Activated T-helper 9 cell treated with anti-CD3 and anti-CD28 coated beads, Interleukin-2, amount 50 U/mL, for 16 hours (primary cell): ENCODE measurements at regions not wholly inside any gene's neighbourhood (a gene's known extent, or its start where the extent isn't known, plus 50 kb on each side); places are given as distances from the start of the nearest gene placed in this dataset.

Experiments
- DNase-seq: peaks from one replicate; pipeline ENCODE4 v3.0.0-alpha.2; 2020; ENCODE audit warnings: low read depth

DNA sequence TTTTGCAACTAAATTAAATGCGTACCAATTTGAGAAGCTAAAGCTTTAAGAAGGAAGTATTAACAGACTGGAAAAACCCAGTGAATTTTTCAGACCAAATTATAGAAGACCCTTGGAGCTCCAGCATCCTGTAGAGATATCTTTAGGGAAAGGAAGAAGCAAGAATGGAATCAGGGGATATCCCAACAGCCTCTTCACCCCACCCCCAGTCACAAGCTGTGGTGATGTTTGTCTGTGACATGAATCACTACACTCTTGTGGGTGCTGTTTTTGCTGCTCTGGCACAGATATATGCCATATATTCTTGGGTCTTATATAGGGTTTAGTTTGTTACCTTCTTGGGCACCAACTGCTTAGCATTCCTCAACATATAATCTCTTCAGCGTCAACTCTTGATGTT is 78.5 kb upstream of the BCL6 start:
- DNase-seq = no peak

- DNase-seq = no peak
These were observed 82.5 kb upstream of the BCL6 start for GRCh38 chr3:187827723-187828122.

DNA sequence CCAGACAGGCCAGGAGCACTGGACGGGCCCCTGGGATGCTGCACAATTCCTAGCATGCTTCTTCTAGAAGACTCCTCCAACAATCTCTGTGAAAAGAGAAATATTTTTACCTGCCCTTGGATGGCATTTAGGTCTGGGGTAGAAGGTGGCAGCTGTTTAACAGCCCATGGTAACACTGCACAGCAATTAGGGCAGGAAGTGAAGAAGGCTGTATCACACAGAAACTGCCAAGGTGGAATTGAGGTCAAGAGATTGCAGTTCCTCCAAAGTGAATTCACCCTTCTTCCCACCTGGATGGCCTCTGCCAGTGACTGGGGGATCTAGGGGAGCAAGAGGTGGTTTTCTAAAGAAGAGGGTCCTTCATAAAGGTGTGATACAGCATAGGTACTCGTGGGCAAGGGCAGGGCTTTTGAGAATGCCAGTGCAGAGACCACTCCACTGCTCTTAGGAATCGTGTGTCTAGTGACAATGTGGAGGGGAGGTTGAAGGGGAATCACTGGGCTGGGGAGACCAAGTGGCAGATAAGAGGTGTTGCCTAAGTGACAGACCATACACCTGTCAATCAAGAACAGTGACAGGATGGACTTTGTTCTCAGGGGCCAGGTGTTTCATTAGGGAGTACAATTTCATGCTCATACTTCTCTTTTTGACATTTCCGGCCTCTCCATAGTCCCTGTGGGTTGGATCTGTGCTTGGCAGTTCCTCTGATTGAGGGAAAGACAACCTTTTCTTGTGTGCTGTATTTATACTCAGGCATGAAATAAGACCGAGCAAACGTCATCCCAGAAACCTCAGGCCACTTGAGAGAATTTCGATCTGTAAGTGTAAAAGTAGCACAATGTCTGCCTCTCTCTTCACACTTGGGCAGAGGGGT is 83.5 kb upstream of the BCL6 start:
- no peak for DNase-seq

DNA sequence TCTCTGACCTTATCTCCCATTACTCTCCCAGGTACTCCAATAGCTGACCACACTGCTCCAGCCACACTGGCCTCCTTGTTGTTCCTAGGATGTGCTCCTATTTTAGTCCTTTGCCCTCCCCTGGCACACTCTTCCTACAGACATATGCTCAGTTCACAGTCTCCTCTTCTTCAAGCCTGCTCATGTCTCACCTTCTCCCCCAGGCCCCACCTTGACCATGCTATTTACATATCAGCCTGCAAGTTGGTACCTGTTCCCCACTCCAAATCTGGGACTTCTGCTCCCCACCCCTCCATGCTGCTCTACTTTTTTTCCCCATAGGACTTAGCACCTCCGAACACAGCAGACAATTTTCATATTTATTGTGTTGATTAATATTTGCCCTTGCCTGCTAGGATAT is 84.9 kb upstream of the BCL6 start:
- DNase-seq = no peak

- no peak for DNase-seq
These were observed 86.1 kb upstream of the BCL6 start for GRCh38 chr3:187831125-187832051.

DNA sequence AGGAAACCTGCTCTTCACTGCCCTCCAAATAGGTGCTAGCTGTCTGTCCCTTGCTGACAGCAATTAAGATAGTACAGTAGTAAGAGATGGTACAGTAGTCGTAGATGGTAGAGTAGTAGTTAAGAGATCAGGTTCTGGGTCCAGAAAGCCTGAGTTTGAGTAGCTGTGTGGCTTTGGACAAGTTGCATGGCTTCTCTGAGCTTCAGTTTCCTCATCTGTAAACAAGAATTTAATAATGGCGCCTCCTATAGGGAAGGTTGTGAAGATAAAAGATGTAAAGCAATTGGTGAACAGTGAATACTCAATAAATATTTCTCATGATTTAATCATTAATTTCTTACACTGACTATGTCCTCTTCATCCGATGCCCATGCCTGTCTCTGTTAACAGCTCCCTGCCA is 86.9 kb upstream of the BCL6 start:
- DNase-seq = no peak

DNA sequence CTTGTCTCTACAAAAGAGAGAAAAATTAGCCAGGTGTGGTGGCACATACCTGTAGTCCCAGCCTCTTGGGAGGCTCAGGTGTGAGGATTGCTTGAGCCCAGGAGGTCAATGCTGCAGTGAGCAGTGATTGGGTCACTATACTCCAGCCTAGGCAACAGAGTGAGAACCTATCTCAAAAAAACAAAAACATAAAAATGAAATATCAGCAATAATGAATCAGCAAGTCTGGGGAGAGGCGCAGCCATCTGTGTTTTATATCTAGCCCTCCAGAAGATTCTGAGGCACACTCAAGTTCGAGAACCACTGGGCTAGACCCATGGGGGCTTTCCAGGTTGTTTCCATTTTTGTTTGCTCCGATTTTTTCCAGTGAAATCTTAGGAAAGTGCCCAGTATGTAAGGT is 88.1 kb upstream of the BCL6 start:
- DNase-seq = no peak

GRCh38 chr3:187833799-187834578 is 88.7 kb upstream of the BCL6 start:
- peak; percentile 8 for DNase-seq

DNA sequence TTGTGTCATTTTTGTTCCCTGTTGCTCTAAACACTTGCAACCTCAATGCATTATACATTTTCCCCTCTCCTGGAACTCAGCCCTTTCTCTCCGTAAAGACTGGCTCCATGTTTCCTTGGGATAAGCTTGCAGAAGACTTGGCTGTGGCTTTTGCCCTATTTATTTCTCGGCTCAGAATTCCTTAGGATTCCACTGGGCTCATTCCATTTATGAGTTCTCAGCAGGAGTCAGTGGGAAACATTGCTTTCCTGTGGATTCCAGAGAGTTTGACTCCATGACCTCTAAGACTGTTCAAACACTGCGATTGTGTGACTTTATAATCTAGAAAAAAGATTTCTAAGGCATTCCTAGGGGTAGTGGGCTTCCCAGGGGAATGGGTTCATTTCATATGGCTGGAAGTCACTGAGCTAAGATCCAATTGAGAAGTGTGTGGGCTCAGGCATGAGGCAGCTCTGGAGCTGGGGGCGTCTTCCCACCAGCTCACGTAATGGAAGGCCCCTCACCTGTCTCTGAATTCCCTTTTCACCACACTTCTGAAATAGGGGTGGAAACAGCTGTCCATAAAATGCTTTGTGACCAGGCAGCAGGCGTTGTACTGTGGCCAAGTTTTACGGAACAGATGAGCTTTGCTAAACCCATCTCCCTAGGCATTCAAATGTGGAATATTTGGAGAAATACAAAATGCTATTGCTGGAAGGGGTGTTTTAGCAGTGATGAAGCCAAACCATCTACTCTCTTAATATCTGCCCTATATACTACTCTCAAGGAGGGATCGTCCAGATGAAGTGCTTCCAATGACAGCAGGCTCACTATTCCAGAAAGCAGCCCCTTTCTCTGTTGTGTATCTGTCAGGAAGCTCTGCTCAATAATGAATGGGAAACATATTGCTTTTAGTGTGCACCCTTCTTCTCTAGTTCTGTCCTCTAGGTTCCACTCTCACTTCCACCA is 91.8 kb upstream of the BCL6 start:
- no peak for DNase-seq

DNA sequence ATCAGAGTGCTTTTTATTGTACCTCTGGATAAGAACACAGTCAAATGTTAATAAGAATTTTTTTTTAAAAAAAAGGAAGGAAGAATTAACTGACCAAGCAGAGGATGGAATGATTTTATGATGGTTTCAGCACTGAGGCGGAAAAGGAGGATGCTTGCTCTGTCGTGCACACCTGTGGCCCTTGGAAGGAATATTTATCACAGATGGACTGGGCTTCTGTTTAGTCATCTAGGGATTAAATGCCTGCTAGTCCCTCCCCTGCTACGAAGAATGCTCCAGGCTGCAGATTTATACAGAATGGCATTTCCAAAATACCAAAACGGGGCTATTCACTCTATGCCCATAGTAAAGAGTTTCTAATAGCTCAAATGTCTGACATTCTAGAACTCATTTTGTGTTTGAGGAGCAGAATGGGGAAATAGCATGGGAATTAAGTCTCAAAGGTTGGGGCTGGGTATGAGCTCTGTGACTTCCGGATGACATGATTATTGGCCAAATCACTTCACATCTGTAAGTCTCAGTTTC is 92.8 kb upstream of the BCL6 start:
- no peak for DNase-seq

GRCh38 chr3:187839422-187839821 is 94.2 kb upstream of the BCL6 start:
- no peak for DNase-seq

GRCh38 chr3:187840856-187841255 is 95.6 kb upstream of the BCL6 start:
- no peak for DNase-seq

- DNase-seq = no peak
These were observed 96.3 kb upstream of the BCL6 start for GRCh38 chr3:187841560-187841959.

DNA sequence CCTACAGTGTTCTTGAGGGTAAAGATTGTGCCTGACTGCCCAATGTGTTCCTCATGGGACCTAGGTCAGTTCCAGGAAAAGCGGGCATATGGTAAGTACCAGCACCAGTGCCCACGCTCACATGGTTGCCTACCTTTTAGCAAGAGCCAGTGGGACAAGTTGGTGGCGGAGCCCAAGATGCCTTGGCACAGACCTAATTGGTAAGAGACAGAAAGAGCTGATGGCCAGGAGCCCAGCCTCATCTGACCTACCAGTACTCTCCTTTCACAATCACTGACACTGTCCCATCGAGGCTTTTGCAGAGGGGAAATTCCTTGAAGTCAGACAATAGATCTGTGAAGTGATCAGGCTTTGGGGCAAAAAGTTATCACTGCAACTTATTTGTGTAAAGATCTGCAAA is 98.4 kb upstream of the BCL6 start:
- no peak for DNase-seq

- no peak for DNase-seq
These were observed 99.4 kb upstream of the BCL6 start for GRCh38 chr3:187844708-187845107.

GRCh38 chr3:187845826-187846225 is 100.6 kb upstream of the BCL6 start:
- DNase-seq = no peak

GRCh38 chr3:187848401-187848800 is 103.1 kb upstream of the BCL6 start:
- DNase-seq = no peak

- DNase-seq = no peak
These were observed 103.9 kb upstream of the BCL6 start for GRCh38 chr3:187849016-187849654.

DNA sequence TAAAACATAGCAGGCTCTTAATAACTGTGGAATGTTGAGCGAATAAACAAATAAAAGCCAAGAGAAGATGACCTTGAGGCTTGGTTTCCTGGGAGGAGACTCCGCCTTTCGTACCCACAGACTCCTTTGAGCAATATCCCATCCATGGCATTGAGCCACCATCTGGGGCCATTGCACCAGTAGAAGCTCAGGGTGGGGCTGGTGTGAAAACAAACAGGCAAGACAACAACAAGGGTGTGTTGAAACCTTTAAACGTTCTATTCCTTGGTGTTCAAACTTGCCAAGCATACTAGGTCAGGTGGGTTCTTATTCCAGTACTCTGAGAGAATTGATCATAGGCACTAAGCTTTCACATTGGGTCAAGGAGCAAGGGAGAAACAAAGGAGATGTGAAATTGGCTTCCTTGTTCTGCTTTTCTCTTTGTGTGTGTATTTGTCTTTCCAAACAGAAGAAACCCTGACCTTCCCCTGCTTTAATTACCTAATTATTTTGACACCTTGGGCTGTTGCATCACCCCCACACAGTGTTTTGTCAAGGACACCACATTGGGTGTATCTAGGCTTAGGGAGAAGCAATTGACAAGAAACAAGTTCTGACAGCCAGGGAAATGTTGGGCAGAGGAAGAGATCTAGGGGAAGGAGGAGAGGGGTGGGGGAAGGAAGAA is 105.1 kb upstream of the BCL6 start:
- DNase-seq = no peak
